Activated naive CD4-positive, alpha-beta T cell treated with anti-CD3 and anti-CD28 coated beads, Interleukin-2, amount 10 ng/mL, durations not matched to agents 7 days and 5 days (primary cell): ENCODE measurements at regions not wholly inside any gene's neighbourhood (a gene's known extent, or its start where the extent isn't known, plus 50 kb on each side); places are given as distances from the start of the nearest gene placed in this dataset.
"Not testable (repeated sequence)": the region's sequence is repeated elsewhere in the genome, so short reads cannot be mapped to it uniquely, and the experiment has no call there.

Experiments
- CTCF ChIA-PET: fragments of 350-600 bp; sonication (Branson Sonifier 250); formaldehyde crosslinking; loops from one replicate; lab custom pipeline; 2021; ENCODE audit warnings: antibody characterized with exemption; lab: Charles Lee
- DNase-seq: peaks from one replicate; pipeline ENCODE4 v3.0.0-alpha.2; 2020
- H3K27ac Mint-ChIP-seq: one replicate; pipeline ENCODE4 v1.8.0; 2021; ENCODE audit warnings: mild to moderate bottlenecking, moderate library complexity, mixed read lengths
- H3K27me3 Mint-ChIP-seq: one replicate; pipeline ENCODE4 v1.8.0; 2021; ENCODE audit warnings: mild to moderate bottlenecking, mixed read lengths
- H3K36me3 Mint-ChIP-seq: one replicate; pipeline ENCODE4 v1.8.0; 2021; ENCODE audit warnings: mixed read lengths
- H3K4me1 Mint-ChIP-seq: one replicate; pipeline ENCODE4 v1.8.0; 2021; ENCODE audit warnings: mixed read lengths
- H3K4me3 Mint-ChIP-seq: one replicate; pipeline ENCODE4 v1.8.0; 2021; ENCODE audit warnings: mild to moderate bottlenecking, moderate library complexity, mixed read lengths
- H3K9me3 Mint-ChIP-seq: one replicate; pipeline ENCODE4 v1.8.0; 2021; ENCODE audit warnings: mixed read lengths

DNA sequence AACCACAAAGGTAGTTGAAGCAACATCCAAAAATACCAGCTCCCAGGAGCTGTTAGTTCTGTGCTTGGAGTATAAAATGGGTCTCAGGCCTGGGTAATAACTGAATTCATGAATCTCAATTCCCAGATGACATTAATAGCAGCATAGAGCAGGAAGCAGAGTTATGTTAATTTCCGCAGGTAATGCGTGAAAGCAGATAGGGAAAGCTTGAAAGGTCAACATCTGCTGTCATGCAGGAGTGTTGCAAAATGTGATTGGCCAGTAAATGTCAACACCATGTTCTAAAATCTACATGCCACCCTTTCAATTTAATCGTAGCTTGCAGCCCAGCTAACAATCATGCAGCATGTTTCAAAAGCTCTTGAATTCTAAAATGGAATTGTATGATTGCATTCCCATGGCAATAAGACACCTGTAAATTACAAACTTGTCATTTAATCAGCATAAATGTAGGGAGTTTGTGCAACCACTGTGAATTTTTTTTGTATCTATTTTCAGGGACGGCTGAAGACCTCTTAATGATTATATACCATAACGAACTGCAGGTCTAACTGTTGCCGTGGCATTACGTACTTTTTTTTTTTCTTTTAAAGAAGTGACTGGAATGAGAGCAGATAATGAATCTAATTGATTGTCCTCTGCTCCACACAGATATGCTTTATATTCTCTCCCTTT, 635.8 kb upstream of the FOXG1 start:
- Mint-ChIP-seq H3K27me3 (no peaks in the 10 kb centered on the region), H3K4me1 (no peaks in the 10 kb centered on the region), H3K36me3 (no peaks in the 10 kb centered on the region), H3K4me3 (no peak overlapping the region), H3K27ac (no peak overlapping the region), H3K9me3 (peaks cover 30% of the 10 kb centered on the region)
- no peak for DNase-seq
- CTCF ChIA-PET = no interaction called here

- CTCF ChIA-PET = no interaction called here
- Mint-ChIP-seq H3K27ac (no peak overlapping the region), H3K27me3 (no peaks in the 10 kb centered on the region), H3K4me3 (no peak overlapping the region), H3K9me3 (peaks cover 18% of the 10 kb centered on the region), H3K36me3 (no peaks in the 10 kb centered on the region), H3K4me1 (no peaks in the 10 kb centered on the region)
- no peak for DNase-seq
Measured at GRCh38 chr14:28138341-28138740, 628.2 kb upstream of the FOXG1 start.

GRCh38 chr14:28141662-28142061, 624.9 kb upstream of the FOXG1 start:
- CTCF ChIA-PET = no interaction called here
- no peak for DNase-seq
- Mint-ChIP-seq H3K4me3 (no peak overlapping the region), H3K4me1 (no peaks in the 10 kb centered on the region), H3K36me3 (no peaks in the 10 kb centered on the region), H3K9me3 (peaks cover 14% of the 10 kb centered on the region), H3K27ac (no peak overlapping the region), H3K27me3 (no peaks in the 10 kb centered on the region)

GRCh38 chr14:28142400-28143015, 624.1 kb upstream of the FOXG1 start:
- H3K9me3 Mint-ChIP-seq = peaks cover 14% of the 10 kb centered on the region
- H3K36me3 Mint-ChIP-seq = no peaks in the 10 kb centered on the region
- H3K4me3 Mint-ChIP-seq = no peak overlapping the region
- no peak overlapping the region for H3K27ac Mint-ChIP-seq
- H3K27me3 Mint-ChIP-seq = no peaks in the 10 kb centered on the region
- no peaks in the 10 kb centered on the region for H3K4me1 Mint-ChIP-seq
- CTCF ChIA-PET = no interaction called here
- no peak for DNase-seq

- no peak overlapping the region for H3K27ac Mint-ChIP-seq
- no peaks in the 10 kb centered on the region for H3K4me1 Mint-ChIP-seq
- no peaks in the 10 kb centered on the region for H3K27me3 Mint-ChIP-seq
- H3K36me3 Mint-ChIP-seq = no peaks in the 10 kb centered on the region
- CTCF ChIA-PET = no interaction called here
- no peak overlapping the region for H3K4me3 Mint-ChIP-seq
- H3K9me3 Mint-ChIP-seq = peaks cover 12% of the 10 kb centered on the region
- DNase-seq = no peak
Measured at GRCh38 chr14:28143316-28143715, 623.3 kb upstream of the FOXG1 start.

GRCh38 chr14:28151926-28152325, 614.7 kb upstream of the FOXG1 start:
- no peak overlapping the region for H3K27ac Mint-ChIP-seq
- H3K9me3 Mint-ChIP-seq = peaks cover 7% of the 10 kb centered on the region
- H3K4me3 Mint-ChIP-seq = no peak overlapping the region
- CTCF ChIA-PET = no interaction called here
- no peaks in the 10 kb centered on the region for H3K27me3 Mint-ChIP-seq
- no peaks in the 10 kb centered on the region for H3K36me3 Mint-ChIP-seq
- no peaks in the 10 kb centered on the region for H3K4me1 Mint-ChIP-seq
- no peak for DNase-seq

- Mint-ChIP-seq H3K4me1 (no peaks in the 10 kb centered on the region), H3K27ac (no peak overlapping the region), H3K36me3 (no peaks in the 10 kb centered on the region), H3K4me3 (no peak overlapping the region), H3K9me3 (peaks cover 7% of the 10 kb centered on the region), H3K27me3 (no peaks in the 10 kb centered on the region)
- no peak for DNase-seq
- CTCF ChIA-PET = no interaction called here
Measured at GRCh38 chr14:28152453-28153044, 614.0 kb upstream of the FOXG1 start.

GRCh38 chr14:28157289-28157869, 609.2 kb upstream of the FOXG1 start:
- Mint-ChIP-seq H3K4me1 (no peaks in the 10 kb centered on the region), H3K4me3 (no peak overlapping the region), H3K27ac (no peak overlapping the region), H3K9me3 (peaks cover 12% of the 10 kb centered on the region), H3K36me3 (no peaks in the 10 kb centered on the region), H3K27me3 (no peaks in the 10 kb centered on the region)
- no peak for DNase-seq
- CTCF ChIA-PET = no interaction called here

GRCh38 chr14:28157887-28158791, 608.4 kb upstream of the FOXG1 start:
- no peaks in the 10 kb centered on the region for H3K4me1 Mint-ChIP-seq
- peaks cover 12% of the 10 kb centered on the region for H3K9me3 Mint-ChIP-seq
- H3K27ac Mint-ChIP-seq = no peak overlapping the region
- no peaks in the 10 kb centered on the region for H3K36me3 Mint-ChIP-seq
- H3K27me3 Mint-ChIP-seq = no peaks in the 10 kb centered on the region
- DNase-seq = no peak
- CTCF ChIA-PET = no interaction called here
- no peak overlapping the region for H3K4me3 Mint-ChIP-seq

GRCh38 chr14:28161040-28161439, 605.5 kb upstream of the FOXG1 start:
- no peaks in the 10 kb centered on the region for H3K27me3 Mint-ChIP-seq
- no peak overlapping the region for H3K4me3 Mint-ChIP-seq
- CTCF ChIA-PET = no interaction called here
- no peak overlapping the region for H3K27ac Mint-ChIP-seq
- no peaks in the 10 kb centered on the region for H3K36me3 Mint-ChIP-seq
- H3K4me1 Mint-ChIP-seq = no peaks in the 10 kb centered on the region
- no peak for DNase-seq
- peaks cover 14% of the 10 kb centered on the region for H3K9me3 Mint-ChIP-seq

GRCh38 chr14:28163233-28163632, 603.4 kb upstream of the FOXG1 start:
- Mint-ChIP-seq H3K36me3 (no peaks in the 10 kb centered on the region), H3K27me3 (no peaks in the 10 kb centered on the region), H3K27ac (no peak overlapping the region), H3K9me3 (peaks cover 13% of the 10 kb centered on the region), H3K4me3 (no peak overlapping the region), H3K4me1 (no peaks in the 10 kb centered on the region)
- no peak for DNase-seq
- CTCF ChIA-PET = no interaction called here

DNA sequence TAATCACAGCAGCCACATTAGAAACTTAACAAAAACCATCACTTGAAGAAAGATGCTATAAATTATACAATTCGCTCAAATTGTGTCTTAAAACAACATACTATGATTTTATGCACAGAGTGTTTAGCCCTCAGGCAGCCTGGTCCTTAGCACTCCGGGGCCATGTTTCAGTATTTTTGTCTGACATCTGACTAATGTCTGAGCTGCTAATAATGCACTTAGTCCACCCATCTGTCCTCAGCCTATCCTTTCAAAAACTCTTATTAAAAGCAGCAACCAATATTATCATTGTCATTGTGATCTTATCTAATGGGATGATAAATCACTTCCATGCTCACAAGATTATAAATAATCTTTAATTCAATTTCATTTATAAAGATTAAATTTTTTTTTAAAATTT, 602.7 kb upstream of the FOXG1 start:
- H3K4me3 Mint-ChIP-seq = no peak overlapping the region
- no peaks in the 10 kb centered on the region for H3K4me1 Mint-ChIP-seq
- no peaks in the 10 kb centered on the region for H3K27me3 Mint-ChIP-seq
- CTCF ChIA-PET = no interaction called here
- no peak overlapping the region for H3K27ac Mint-ChIP-seq
- H3K9me3 Mint-ChIP-seq = peaks cover 16% of the 10 kb centered on the region
- H3K36me3 Mint-ChIP-seq = no peaks in the 10 kb centered on the region
- no peak for DNase-seq

GRCh38 chr14:28187902-28188830, 578.4 kb upstream of the FOXG1 start:
- CTCF ChIA-PET, H3K36me3 Mint-ChIP-seq, H3K27ac Mint-ChIP-seq, DNase-seq, H3K27me3 Mint-ChIP-seq, H3K4me3 Mint-ChIP-seq, H3K4me1 Mint-ChIP-seq: not testable (repeated sequence)
- peaks cover 13% of the 10 kb centered on the region for H3K9me3 Mint-ChIP-seq
